HG03520 (cell line): ENCODE measurements at regions not wholly inside any gene's neighbourhood (a gene's known extent, or its start where the extent isn't known, plus 50 kb on each side); places are given as distances from the start of the nearest gene placed in this dataset.
A peak's percentile ranks its signal among the peaks of the same experiment; 100 is the strongest.
"Not testable (repeated sequence)": the region's sequence is repeated elsewhere in the genome, so short reads cannot be mapped to it uniquely, and the experiment has no call there.

Experiments
- ATAC-seq: cut with Tn5 transposase; IDR thresholded peaks from one replicate; pipeline ENCODE4 v1.9.1; 2021; ENCODE audit warnings: mild to moderate bottlenecking, moderate library complexity; ENCODE audit not compliant: unreplicated experiment

DNA sequence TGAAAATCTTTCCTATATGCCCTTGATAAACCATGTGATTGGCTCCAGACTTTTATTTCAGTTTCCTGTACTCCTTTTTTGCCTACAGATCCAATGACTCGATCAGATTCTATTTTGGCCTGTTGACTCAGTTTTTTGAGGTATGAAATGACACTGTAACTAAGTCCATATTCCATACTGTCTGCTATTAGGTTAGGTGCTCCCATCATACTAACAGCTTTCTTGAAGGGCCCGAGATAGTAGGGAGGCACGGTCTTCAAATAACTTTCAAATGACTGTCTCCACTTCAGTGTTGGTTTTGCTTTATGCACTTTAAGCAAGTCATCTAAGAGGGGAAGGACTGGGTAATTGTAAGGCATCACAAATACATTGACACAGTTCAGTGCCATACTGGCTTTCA lies 295.4 kb upstream of the DAB2 start:
- ATAC-seq = no peak

DNA sequence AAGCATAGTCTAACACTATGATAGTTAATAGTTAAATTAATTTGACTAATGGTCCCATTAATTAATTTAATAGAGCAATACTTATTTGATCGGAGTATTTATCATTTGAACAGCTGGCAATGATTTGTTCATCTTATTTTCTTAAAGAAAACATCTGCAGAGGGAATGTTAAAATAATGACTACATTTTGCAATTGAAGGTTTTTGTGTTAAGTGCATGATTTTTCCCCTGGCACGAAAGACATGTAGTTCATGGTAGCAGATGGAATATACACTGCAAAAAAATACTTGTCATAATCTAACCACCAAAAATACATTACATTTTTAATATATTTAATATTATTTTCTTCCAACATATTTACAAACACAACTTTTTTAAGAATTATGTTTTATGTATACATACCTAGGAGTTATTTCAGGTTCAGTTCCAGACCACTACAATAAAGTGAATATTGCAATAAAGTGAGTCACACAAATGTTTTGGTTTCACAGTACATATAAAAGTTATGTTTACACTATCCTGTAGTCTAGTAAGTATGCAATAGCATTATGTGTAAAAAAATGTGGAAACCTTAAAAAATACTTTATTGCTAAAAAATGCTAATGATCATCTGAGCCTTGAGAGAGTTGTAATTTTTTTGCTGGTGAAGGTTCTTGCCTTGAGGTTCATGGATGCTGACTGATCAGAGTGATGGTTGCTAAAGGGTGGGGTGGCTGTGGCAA lies 292.6 kb upstream of the DAB2 start:
- ATAC-seq = no peak

DNA sequence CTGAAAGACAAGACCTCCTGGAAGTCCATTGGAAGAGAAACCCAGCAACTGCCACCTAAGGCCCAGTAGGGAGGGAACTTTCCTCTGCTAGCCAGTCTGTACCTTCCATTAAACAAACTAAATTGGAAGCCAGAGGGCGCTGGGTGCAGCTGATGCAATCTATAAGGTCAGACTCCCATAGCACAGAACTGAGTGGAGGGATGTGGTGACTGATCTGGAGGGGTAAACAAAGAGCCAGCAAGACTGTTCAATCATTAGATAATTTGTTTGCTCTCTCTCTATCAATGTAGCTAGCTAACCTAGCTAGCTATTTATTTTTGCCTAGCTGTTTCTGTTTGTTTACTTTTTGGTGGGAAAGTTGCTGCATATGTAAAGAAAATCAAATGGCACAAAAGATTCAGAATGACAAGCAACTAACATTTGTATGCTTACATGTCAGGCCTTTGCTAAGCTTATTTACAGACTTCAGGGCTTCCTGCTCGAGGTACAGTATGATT lies 291.8 kb upstream of the DAB2 start:
- peak; percentile 53 for ATAC-seq

DNA sequence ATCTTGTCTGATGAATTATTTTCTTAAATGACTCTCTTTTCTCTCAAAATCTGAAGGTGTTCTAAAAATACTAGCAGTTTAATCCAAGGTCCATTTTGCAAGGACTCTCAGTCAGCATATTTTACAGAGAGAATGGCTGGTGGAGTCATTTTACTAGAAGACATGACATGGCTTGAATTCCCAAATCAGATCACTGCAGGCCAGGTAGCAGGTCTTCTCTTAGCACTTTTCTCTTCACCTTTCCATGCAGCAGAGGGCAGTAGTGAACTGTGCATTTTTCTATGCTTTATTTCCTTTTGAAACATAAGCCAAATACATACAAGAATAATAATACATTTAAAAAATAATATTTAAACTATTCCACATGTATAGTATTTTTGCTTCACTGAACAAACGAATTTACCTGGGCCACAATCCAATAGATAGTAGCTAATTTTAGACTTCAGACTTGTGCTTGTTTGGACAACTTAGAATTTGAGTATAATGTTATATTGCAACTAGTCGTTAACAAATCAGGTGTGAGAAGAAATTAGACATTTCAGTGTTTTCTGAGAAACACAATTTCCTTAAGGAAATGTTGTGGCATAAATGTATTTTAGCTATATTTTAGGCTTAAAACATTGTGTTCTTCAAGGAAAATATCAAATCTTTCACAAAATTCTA lies 289.4 kb upstream of the DAB2 start:
- ATAC-seq = no peak

DNA sequence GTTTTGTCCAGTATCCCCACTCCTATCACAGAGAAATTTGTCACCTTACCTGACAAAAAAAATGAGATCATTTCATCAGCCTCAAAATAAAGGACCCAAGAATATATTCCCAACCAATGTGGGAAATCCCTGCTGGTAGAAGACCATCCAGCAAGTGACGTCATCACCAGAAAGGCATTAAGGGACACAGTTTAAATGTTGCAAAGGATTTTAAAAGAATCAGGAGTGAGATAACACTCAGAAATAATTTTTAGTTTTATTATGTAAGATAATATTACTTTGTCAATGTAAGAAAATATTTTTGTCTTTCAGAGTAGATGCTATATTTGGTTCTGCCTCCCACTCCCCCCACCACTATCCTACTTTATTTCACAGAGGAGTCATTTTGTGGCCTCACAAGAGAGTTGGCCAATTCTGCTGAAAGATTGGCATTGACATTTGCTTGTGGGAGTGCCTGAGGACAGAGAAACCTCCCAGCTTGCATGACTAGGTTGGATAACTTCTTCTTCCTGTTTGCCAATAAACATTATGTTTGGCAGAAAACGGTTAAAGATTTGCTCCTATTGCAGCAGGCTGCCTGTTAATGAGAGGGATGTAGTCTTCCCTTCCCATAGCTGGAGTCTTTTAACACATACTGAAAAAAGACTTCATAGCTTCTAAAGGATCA lies 288.6 kb upstream of the DAB2 start:
- ATAC-seq = no peak

- ATAC-seq = no peak
Observed at GRCh38 chr5:39712316-39713249, 287.8 kb upstream of the DAB2 start.

GRCh38 chr5:39711821-39712220 lies 287.0 kb upstream of the DAB2 start:
- no peak for ATAC-seq

GRCh38 chr5:39709032-39709431 lies 284.3 kb upstream of the DAB2 start:
- no peak for ATAC-seq

- ATAC-seq = no peak
Observed at GRCh38 chr5:39702928-39703327, 278.1 kb upstream of the DAB2 start.

- no peak for ATAC-seq
Observed at GRCh38 chr5:39700523-39700922, 275.7 kb upstream of the DAB2 start.

DNA sequence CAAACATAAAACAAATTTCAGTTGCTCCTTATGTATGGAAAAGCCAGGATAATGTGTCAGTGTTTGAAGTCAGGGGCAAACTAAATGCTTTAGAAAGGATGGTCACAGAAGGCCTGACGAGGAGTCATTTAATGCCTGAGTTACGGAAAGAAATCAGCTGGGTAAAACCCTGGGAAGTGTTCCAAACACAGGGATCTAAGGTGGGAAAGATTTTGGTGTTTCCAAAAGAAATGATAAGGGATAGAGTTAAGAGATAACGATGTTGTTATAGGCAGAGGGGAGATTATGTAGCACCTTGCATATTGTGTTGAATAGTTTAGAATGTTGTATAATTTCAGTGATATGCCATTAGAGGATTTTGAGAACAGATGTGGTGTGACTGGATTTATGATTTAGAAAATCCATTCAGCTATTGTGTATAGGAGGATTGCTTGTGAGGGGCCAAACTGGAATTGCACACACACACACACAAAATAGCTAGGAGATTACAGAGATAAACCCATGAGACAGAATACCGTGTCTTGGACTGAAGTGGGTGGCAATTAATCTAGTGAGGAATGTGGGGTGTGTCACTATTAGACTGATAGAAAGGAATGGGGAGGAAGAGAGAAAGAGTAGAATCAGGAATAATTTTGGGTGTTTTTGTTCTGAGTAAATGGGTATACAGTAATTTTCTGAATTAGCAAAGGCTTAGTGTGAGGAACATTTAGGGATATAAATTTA lies 274.2 kb upstream of the DAB2 start:
- no peak for ATAC-seq

GRCh38 chr5:39697881-39698280 lies 273.1 kb upstream of the DAB2 start:
- ATAC-seq = no peak

DNA sequence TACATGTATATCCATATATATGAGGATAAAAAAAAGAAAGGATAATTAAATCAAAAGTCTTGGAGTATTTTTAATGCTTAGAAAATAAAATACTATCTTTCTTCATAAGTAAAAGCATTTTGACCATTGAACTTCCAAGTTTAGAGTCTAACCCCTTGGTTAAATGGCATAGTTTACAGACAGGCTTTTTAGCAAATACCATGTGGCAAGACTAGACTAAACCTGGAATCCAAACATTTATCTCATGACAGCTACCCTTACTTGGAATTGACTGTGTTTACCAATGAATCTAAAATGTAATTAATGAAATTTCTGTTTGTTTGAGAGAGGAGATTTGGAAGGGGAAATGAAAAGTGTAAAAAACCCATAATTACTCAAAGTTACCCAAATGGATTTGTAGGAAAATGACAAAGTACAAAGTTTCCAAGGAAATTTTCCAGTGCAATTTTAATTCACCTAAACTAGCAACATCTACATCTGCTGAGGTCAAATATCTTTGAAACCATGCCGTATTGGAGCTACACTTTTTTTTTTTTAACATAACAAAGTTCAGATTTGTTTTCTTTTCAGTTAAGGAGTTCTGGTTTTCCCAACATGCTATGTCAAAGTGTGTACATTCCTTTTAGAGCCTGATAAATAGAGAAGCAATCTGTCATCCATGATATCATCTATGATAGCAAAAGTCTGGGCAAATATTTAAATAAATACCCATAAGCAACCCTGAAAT lies 272.1 kb upstream of the DAB2 start:
- ATAC-seq = no peak

DNA sequence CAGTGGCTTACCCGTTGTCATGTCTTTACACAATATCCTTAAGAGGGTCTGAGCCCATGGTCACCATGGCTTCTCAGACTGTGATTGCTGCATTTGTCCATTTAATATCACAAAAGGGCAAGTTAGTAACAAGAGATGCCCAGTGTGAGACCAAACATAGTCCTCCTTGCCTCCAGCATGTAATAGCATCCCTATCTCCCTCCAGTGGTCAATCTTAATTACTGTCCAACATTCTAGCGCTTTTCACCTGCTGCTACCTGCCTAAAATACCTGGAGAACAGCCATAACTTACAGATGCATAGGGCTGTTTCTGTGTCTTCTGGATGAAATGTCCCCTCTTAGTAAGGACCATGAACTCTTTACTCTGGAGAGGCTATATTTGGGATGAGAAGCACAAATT lies 267.2 kb upstream of the DAB2 start:
- no peak for ATAC-seq

GRCh38 chr5:39691136-39691535 lies 266.4 kb upstream of the DAB2 start:
- no peak for ATAC-seq

DNA sequence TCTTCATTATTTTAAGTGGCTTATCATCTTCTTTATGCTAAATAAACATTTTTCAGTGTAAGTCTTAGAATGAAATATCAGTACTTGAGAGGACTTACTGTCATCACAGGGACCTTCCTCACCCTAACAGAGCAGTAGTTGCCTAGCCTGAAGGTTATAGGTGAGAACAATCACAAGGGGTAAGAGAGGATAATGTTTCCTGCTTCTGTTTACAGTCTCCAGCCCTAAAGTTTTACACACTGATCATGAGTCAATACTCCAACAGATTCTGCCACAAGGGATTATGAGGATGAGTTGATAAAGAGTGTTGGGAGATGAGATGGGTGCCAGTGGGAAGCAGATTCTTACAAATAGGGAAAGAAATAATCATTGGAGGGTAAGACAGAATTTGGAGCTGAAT lies 265.1 kb upstream of the DAB2 start:
- ATAC-seq = no peak

GRCh38 chr5:39687924-39688323 lies 263.1 kb upstream of the DAB2 start:
- not testable (repeated sequence) for ATAC-seq

DNA sequence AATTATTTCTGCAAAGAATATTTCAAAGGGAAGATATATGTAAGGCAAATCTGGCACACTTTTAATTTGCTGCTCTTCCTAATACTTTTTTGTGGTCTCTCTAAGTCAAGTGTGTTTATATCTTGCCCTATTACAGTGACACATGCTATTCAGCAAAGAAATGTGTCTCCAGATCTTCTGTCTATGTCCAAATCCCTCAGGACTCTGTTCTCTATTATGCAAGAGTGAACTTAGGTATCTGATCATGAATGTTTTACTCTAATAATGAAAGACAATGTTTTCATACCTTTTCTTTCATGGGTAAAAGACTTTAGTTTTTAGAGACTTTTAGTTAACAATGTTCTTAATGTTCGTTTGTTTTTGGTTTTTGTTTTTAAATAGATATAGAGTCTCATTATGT lies 255.4 kb upstream of the DAB2 start:
- ATAC-seq = no peak

GRCh38 chr5:39678534-39678933 lies 253.8 kb upstream of the DAB2 start:
- no peak for ATAC-seq

DNA sequence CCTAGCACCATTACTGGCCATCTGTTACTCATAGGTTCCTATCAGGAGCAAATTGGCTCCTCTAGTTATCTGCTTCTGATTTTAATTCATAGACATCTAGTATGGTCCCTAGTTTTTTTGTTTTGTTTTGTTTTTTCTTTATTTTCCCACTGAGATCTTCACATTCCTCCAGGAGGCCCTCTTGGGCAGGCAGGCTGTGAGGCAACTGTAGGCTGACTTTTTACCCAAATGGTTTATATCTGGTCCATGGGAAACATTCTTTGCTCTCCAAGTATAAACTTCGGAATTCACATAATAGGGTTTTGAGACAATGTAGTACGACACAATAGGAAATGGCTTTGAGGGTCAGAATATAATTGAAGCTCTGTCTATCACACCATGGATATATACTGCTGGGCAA lies 250.9 kb upstream of the DAB2 start:
- ATAC-seq = no peak
